Parathyroid adenoma (tissue), 2 donors: ENCODE measurements at regions not wholly inside any gene's neighbourhood (a gene's known extent, or its start where the extent isn't known, plus 50 kb on each side); places are given as distances from the start of the nearest gene placed in this dataset.

Source experiments
- H2AFZ ChIP-seq: fragments of 300-600 bp; sonication (generic); one replicate; pipeline ENCODE4 v1.7.0; 2017; ENCODE audit warnings: antibody characterized with exemption, mild to moderate bottlenecking
- H3K27ac ChIP-seq: fragments of 300-600 bp; sonication (generic); one replicate; pipeline ENCODE4 v1.7.0; 2017
- H3K27me3 ChIP-seq: fragments of 300-600 bp; sonication (generic); one replicate; pipeline ENCODE4 v1.7.0; 2017; ENCODE audit warnings: low read length; ENCODE audit not compliant: control insufficient read depth, insufficient read depth
- H3K36me3 ChIP-seq: fragments of 300-600 bp; sonication (generic); one replicate; pipeline ENCODE4 v1.7.0; 2017; ENCODE audit warnings: low read length; ENCODE audit not compliant: control insufficient read depth, insufficient read depth
- H3K4me1 ChIP-seq: fragments of 300-600 bp; sonication (generic); one replicate; pipeline ENCODE4 v1.7.0; 2017; ENCODE audit warnings: control low read depth
- H3K4me2 ChIP-seq: fragments of 300-600 bp; sonication (generic); one replicate; pipeline ENCODE4 v1.7.0; 2017; ENCODE audit warnings: low read length
- H3K4me3 ChIP-seq: fragments of 300-600 bp; sonication (generic); one replicate; pipeline ENCODE4 v1.7.0; 2017; ENCODE audit warnings: low read depth, low read length
- H3K79me2 ChIP-seq: fragments of 300-600 bp; sonication (generic); one replicate; pipeline ENCODE4 v1.7.0; 2017; ENCODE audit warnings: control low read depth
- H3K9ac ChIP-seq: fragments of 300-600 bp; sonication (generic); one replicate; pipeline ENCODE4 v1.7.0; 2017; ENCODE audit warnings: mild to moderate bottlenecking
- H3K9me3 ChIP-seq: fragments of 300-600 bp; sonication (generic); one replicate; pipeline ENCODE4 v1.7.0; 2017; ENCODE audit warnings: low read length; ENCODE audit not compliant: control insufficient read depth
- CTCF ChIP-seq: fragments of 300-600 bp; sonication (generic); IDR thresholded peaks from one replicate; pipeline ENCODE4 v1.7.0; 2017; ENCODE audit warnings: antibody characterized with exemption, mild to moderate bottlenecking
- donor health status: primary hyperparathyroidism.

GRCh38 chr4:134365852-134366251, 164.3 kb upstream of the PABPC4L start:
- Histone ChIP-seq H3K36me3 (no peaks in the 10 kb centered on the region), H3K9ac (no peak overlapping the region), H3K4me2 (no peak overlapping the region), H3K4me1 (no peaks in the 10 kb centered on the region), H3K27me3 (no peaks in the 10 kb centered on the region), H3K9me3 (no peaks in the 10 kb centered on the region), H3K4me3 (no peak overlapping the region), H2AFZ (no peak overlapping the region), H3K79me2 (no peaks in the 10 kb centered on the region), H3K27ac (no peak overlapping the region)
- no peak for TF ChIP-seq CTCF

GRCh38 chr4:134364928-134365327, 163.3 kb upstream of the PABPC4L start:
- no peaks in the 10 kb centered on the region for H3K79me2 ChIP-seq
- no peak overlapping the region for H3K4me3 ChIP-seq
- H3K9me3 ChIP-seq = no peaks in the 10 kb centered on the region
- no peaks in the 10 kb centered on the region for H3K4me1 ChIP-seq
- H2AFZ ChIP-seq = no peak overlapping the region
- no peak for TF ChIP-seq CTCF
- no peak overlapping the region for H3K9ac ChIP-seq
- no peak overlapping the region for H3K27ac ChIP-seq
- no peaks in the 10 kb centered on the region for H3K27me3 ChIP-seq
- H3K4me2 ChIP-seq = no peak overlapping the region
- H3K36me3 ChIP-seq = no peaks in the 10 kb centered on the region

GRCh38 chr4:134345244-134345643, 143.7 kb upstream of the PABPC4L start:
- Histone ChIP-seq H3K79me2 (no peaks in the 10 kb centered on the region), H3K9ac (no peak overlapping the region), H3K4me2 (no peak overlapping the region), H3K27ac (no peak overlapping the region), H3K9me3 (no peaks in the 10 kb centered on the region), H2AFZ (no peak overlapping the region), H3K4me3 (no peak overlapping the region), H3K36me3 (no peaks in the 10 kb centered on the region), H3K27me3 (no peaks in the 10 kb centered on the region), H3K4me1 (no peaks in the 10 kb centered on the region)
- no peak for TF ChIP-seq CTCF

GRCh38 chr4:134343656-134344055, 142.1 kb upstream of the PABPC4L start:
- Histone ChIP-seq H2AFZ (no peak overlapping the region), H3K4me2 (no peak overlapping the region), H3K4me1 (no peaks in the 10 kb centered on the region), H3K27ac (no peak overlapping the region), H3K9ac (no peak overlapping the region), H3K79me2 (no peaks in the 10 kb centered on the region), H3K27me3 (no peaks in the 10 kb centered on the region), H3K9me3 (no peaks in the 10 kb centered on the region), H3K36me3 (no peaks in the 10 kb centered on the region), H3K4me3 (no peak overlapping the region)
- TF ChIP-seq CTCF = no peak

- TF ChIP-seq CTCF = no peak
- H3K9me3 ChIP-seq = no peaks in the 10 kb centered on the region
- H3K27ac ChIP-seq = no peak overlapping the region
- no peaks in the 10 kb centered on the region for H3K36me3 ChIP-seq
- no peak overlapping the region for H3K4me3 ChIP-seq
- H3K9ac ChIP-seq = no peak overlapping the region
- no peak overlapping the region for H2AFZ ChIP-seq
- no peaks in the 10 kb centered on the region for H3K4me1 ChIP-seq
- H3K79me2 ChIP-seq = no peaks in the 10 kb centered on the region
- no peak overlapping the region for H3K4me2 ChIP-seq
- no peaks in the 10 kb centered on the region for H3K27me3 ChIP-seq
These were observed 141.5 kb upstream of the PABPC4L start for GRCh38 chr4:134343081-134343480.
